PFSK-1 (cell line): ENCODE measurements at regions not wholly inside any gene's neighbourhood (a gene's known extent, or its start where the extent isn't known, plus 50 kb on each side); places are given as distances from the start of the nearest gene placed in this dataset.

Source experiments
- FOXP2 ChIP-seq: optimal IDR thresholded peaks from 2 replicates; pipeline ENCODE3; 2011; ENCODE audit warnings: borderline replicate concordance, control low read depth, inconsistent platforms; ENCODE audit not compliant: insufficient read depth; ENCODE audit errors: extremely low read length, extremely low read depth
- POLR2AphosphoS5 ChIP-seq: IDR thresholded peaks from 2 replicates; pipeline ENCODE4 v1.6.1; 2012; ENCODE audit warnings: low read depth, mild to moderate bottlenecking, control low read depth, low read length, moderate library complexity
- REST ChIP-seq, 2 experiments: IDR thresholded peaks; 2 replicates each; pipeline versions ENCODE4 v1.6.1 to v1.8.0; 2011 to 2012; ENCODE audit warnings: low read depth in 2 of 2, low read length in 2 of 2, control low read depth in 1 of 2, inconsistent platforms in 1 of 2, mild to moderate bottlenecking in 1 of 2, moderate library complexity in 1 of 2; ENCODE audit not compliant: insufficient read depth in 1 of 2
- SIN3A ChIP-seq: IDR thresholded peaks from 2 replicates; pipeline ENCODE4 v1.6.1; 2012; ENCODE audit warnings: mild to moderate bottlenecking, low read length, moderate library complexity, borderline replicate concordance; ENCODE audit not compliant: insufficient read depth
- TAF1 ChIP-seq: IDR thresholded peaks from 2 replicates; pipeline ENCODE4 v1.6.1; 2012; ENCODE audit warnings: low read length, control low read depth, borderline replicate concordance; ENCODE audit not compliant: insufficient read depth

- TF ChIP-seq TAF1 = no peak
- no peak for TF ChIP-seq SIN3A
- TF ChIP-seq REST (IDR thresholded peaks at IDR 0.05; ENCODE audit: insufficient read depth in 1 of 2, low read depth in 2 of 2, low read length in 2 of 2) = no peak
- no peak for TF ChIP-seq POLR2AphosphoS5
- TF ChIP-seq FOXP2 = no peak
These were observed 115.4 kb upstream of the STXBP5 start for GRCh38 chr6:147088861-147089260.

GRCh38 chr6:147095316-147095715, 108.9 kb upstream of the STXBP5 start:
- no peak for TF ChIP-seq SIN3A
- TF ChIP-seq TAF1 = no peak
- no peak for TF ChIP-seq REST (IDR thresholded peaks at IDR 0.05; ENCODE audit: insufficient read depth in 1 of 2, low read depth in 2 of 2, low read length in 2 of 2)
- TF ChIP-seq POLR2AphosphoS5 = no peak
- no peak for TF ChIP-seq FOXP2

- no peak for TF ChIP-seq SIN3A
- no peak for TF ChIP-seq POLR2AphosphoS5
- no peak for TF ChIP-seq TAF1
- no peak for TF ChIP-seq REST (IDR thresholded peaks at IDR 0.05; ENCODE audit: insufficient read depth in 1 of 2, low read depth in 2 of 2, low read length in 2 of 2)
- TF ChIP-seq FOXP2 = no peak
These were observed 104.2 kb upstream of the STXBP5 start for GRCh38 chr6:147099974-147100373.

DNA sequence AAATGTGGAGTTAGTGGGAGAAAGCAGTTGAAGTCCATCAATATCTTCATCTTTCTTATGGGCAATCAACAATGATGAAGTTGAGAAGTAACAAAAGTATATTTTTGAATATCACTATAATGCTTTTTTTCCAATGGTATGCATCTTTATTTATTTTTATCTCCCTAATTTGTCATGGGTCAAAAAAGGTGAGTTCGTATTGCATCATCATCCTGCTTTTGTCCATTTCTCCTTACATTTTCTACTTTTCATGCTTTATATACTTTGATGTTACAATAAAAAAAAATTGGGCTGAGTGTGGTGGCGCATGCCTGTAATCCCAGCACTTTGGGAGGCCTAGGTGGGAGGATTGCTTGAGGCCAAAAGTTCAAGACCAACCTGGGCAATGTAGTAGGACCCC, 101.2 kb upstream of the STXBP5 start:
- TF ChIP-seq FOXP2 = no peak
- no peak for TF ChIP-seq TAF1
- no peak for TF ChIP-seq SIN3A
- TF ChIP-seq REST (IDR thresholded peaks at IDR 0.05; ENCODE audit: insufficient read depth in 1 of 2, low read depth in 2 of 2, low read length in 2 of 2) = no peak
- no peak for TF ChIP-seq POLR2AphosphoS5

DNA sequence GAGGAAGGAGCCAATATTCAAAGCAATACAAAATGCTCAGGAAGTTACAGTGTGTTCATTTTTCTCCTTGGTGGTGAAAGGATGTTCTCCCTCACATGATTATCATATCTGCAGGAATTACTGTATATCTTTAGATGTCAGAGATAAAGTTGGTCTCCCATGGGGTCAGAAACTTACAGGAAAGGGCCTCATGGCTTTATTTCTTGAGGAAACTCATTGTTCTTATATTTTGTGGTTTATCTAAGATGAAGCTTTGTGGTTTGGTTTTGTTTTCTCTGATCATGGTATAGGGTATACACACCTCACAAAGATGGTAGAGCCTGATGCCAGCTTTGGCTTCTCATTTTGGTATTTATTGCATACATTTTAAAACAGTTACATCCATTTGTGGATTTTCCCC, 100.5 kb upstream of the STXBP5 start:
- TF ChIP-seq FOXP2 (no peak), TAF1 (0 out of 2 replicates have a peak, but pooled peaks have one; percentile 19)
